Liver (tissue), 8 donors: ENCODE measurements at regions not wholly inside any gene's neighbourhood (a gene's known extent, or its start where the extent isn't known, plus 50 kb on each side); places are given as distances from the start of the nearest gene placed in this dataset.
A peak's percentile ranks its signal among the peaks of the same experiment; 100 is the strongest.

ENCODE experiments used
- DNase-seq: peaks from one replicate; pipeline ENCODE4 v3.0.0-alpha.2; 2017; ENCODE audit warnings: low spot score
- H3K27ac ChIP-seq, 2 donors: one replicate each; pipeline ENCODE4 v1.7.0; 2013; ENCODE audit warnings: inconsistent platforms in 2 of 2, low read length in 2 of 2, control low read depth in 1 of 2, low read depth in 1 of 2, mild to moderate bottlenecking in 1 of 2
- H3K27me3 ChIP-seq, 4 donors: one replicate each; pipeline versions ENCODE4 v1.6.1 to v1.7.0; 2013; ENCODE audit warnings: low read length in 3 of 4, inconsistent platforms in 1 of 4, mild to moderate bottlenecking in 1 of 4, moderate library complexity in 1 of 4; ENCODE audit not compliant: control insufficient read depth in 4 of 4, insufficient read depth in 4 of 4
- H3K36me3 ChIP-seq, 4 donors: one replicate each; pipeline versions ENCODE4 v1.6.1 to v1.7.0; 2013; ENCODE audit warnings: low read length in 3 of 4, mild to moderate bottlenecking in 3 of 4, low read depth in 1 of 4, moderate library complexity in 1 of 4; ENCODE audit not compliant: control insufficient read depth in 4 of 4, insufficient read depth in 3 of 4
- H3K4me1 ChIP-seq, 4 donors: one replicate each; pipeline versions ENCODE4 v1.6.1 to v1.7.0; 2013; ENCODE audit warnings: low read length in 3 of 4, mild to moderate bottlenecking in 3 of 4, moderate library complexity in 1 of 4; ENCODE audit not compliant: control insufficient read depth in 4 of 4, insufficient read depth in 4 of 4
- H3K4me3 ChIP-seq, 3 donors: one replicate each; pipeline versions ENCODE4 v1.6.1 to v1.7.0; 2013; ENCODE audit warnings: low read length in 3 of 3, control low read depth in 1 of 3, low read depth in 1 of 3, mild to moderate bottlenecking in 1 of 3
- H3K9ac ChIP-seq, 2 donors: one replicate each; pipeline ENCODE4 v1.7.0; 2013; ENCODE audit warnings: low read length in 2 of 2, mild to moderate bottlenecking in 2 of 2, moderate library complexity in 2 of 2, control low read depth in 1 of 2, low read depth in 1 of 2
- H3K9me3 ChIP-seq, 4 donors: one replicate each; pipeline versions ENCODE4 v1.6.1 to v1.7.0; 2013; ENCODE audit warnings: low read length in 3 of 4; ENCODE audit not compliant: control insufficient read depth in 4 of 4
- ATF3 ChIP-seq: IDR thresholded peaks from 2 replicates; pipeline ENCODE4 v1.6.1; 2016; ENCODE audit warnings: antibody characterized with exemption
- CTCF ChIP-seq: fragments of 150-350 bp; IDR thresholded peaks from 2 replicates; pipeline ENCODE4 v1.5.1; 2017; ENCODE audit warnings: improper control_type of control experiment, low read depth, low read length; ENCODE audit not compliant: missing input control
- EGR1 ChIP-seq, 2 donors: IDR thresholded peaks; 2 replicates each; pipeline ENCODE4 v1.6.1; 2016 to 2018; ENCODE audit warnings: antibody characterized with exemption in 2 of 2, low read depth in 2 of 2
- FOXA1 ChIP-seq: IDR thresholded peaks from 2 replicates; pipeline ENCODE4 v1.6.1; 2016; ENCODE audit warnings: antibody characterized with exemption
- FOXA2 ChIP-seq: IDR thresholded peaks from 2 replicates; pipeline ENCODE4 v1.6.1; 2016; ENCODE audit warnings: antibody characterized with exemption
- GABPA ChIP-seq, 2 donors: IDR thresholded peaks in 1 of 2; conservative IDR thresholded peaks in 1 of 2; 2 replicates each; pipeline ENCODE4 v1.6.1; 2016; ENCODE audit warnings: antibody characterized with exemption in 2 of 2, mild to moderate bottlenecking in 1 of 2, moderate library complexity in 1 of 2
- HNF4A ChIP-seq, 2 donors: conservative IDR thresholded peaks; 2 replicates each; pipeline ENCODE4 v1.6.1; 2016; ENCODE audit warnings: antibody characterized with exemption in 2 of 2, mild to moderate bottlenecking in 2 of 2
- HNF4G ChIP-seq: IDR thresholded peaks from 2 replicates; pipeline ENCODE4 v1.6.1; 2016; ENCODE audit warnings: antibody characterized with exemption
- JUND ChIP-seq, 2 donors: IDR thresholded peaks; 2 replicates each; pipeline ENCODE4 v1.6.1; 2016; ENCODE audit warnings: antibody characterized with exemption in 2 of 2
- MAX ChIP-seq: IDR thresholded peaks from 2 replicates; pipeline ENCODE4 v1.6.1; 2016; ENCODE audit warnings: antibody characterized with exemption
- NR2F2 ChIP-seq: IDR thresholded peaks from 2 replicates; pipeline ENCODE4 v1.6.1; 2016; ENCODE audit warnings: antibody characterized with exemption
- RAD21 ChIP-seq, 2 donors: IDR thresholded peaks; 2 replicates each; pipeline ENCODE4 v1.6.1; 2016; ENCODE audit warnings: antibody characterized with exemption in 2 of 2, mild to moderate bottlenecking in 2 of 2
- REST ChIP-seq: IDR thresholded peaks from 2 replicates; pipeline ENCODE4 v1.6.1; 2016; ENCODE audit warnings: antibody characterized with exemption, mild to moderate bottlenecking
- RXRA ChIP-seq, 2 donors: IDR thresholded peaks; 2 replicates each; pipeline ENCODE4 v1.6.1; 2017 to 2018; ENCODE audit warnings: antibody characterized with exemption in 2 of 2, mild to moderate bottlenecking in 1 of 2
- SP1 ChIP-seq: IDR thresholded peaks from 2 replicates; pipeline ENCODE4 v1.6.1; 2018; ENCODE audit warnings: antibody characterized with exemption, mild to moderate bottlenecking
- TAF1 ChIP-seq: conservative IDR thresholded peaks from 2 replicates; pipeline ENCODE4 v1.6.1; 2016; ENCODE audit warnings: antibody characterized with exemption, mild to moderate bottlenecking
- YY1 ChIP-seq: IDR thresholded peaks from 2 replicates; pipeline ENCODE4 v1.6.1; 2016; ENCODE audit warnings: antibody characterized with exemption, mild to moderate bottlenecking
- ZBTB33 ChIP-seq: IDR thresholded peaks from 2 replicates; pipeline ENCODE4 v1.6.1; 2016; ENCODE audit warnings: antibody characterized with exemption
- WGBS: extraction: QIAGEN DNeasy Blood & Tissue Kit; methylation state at CpG from one replicate; pipeline ENCODE4 v1.1.7; 2013; 5-methylcytosine and 5-hydroxymethylcytosine counted together
- donor health status: healthy.
- donor health status: healthy.
- donor health status: healthy.
- donor health status: healthy.
- donor health status: healthy.

- no peaks in the 10 kb centered on the region for H3K36me3 ChIP-seq
- H3K27me3 ChIP-seq: no peaks in the 10 kb centered on the region
- H3K9me3 ChIP-seq: no peaks in the 10 kb centered on the region
- no peak for DNase-seq
- no peak overlapping the region for H3K9ac ChIP-seq
- no peak overlapping the region for H3K27ac ChIP-seq
- no peak overlapping the region for H3K4me3 ChIP-seq
- TF ChIP-seq RXRA (IDR thresholded peaks at IDR 0.05) (peak; percentile 60 to 73), EGR1 (IDR thresholded peaks at IDR 0.05; ENCODE audit: low read depth in 2 of 2) (no peak), SP1 (peak; percentile 53), MAX (no peak), HNF4G (no peak), GABPA (IDR thresholded peaks at IDR 0.05 in 1 of 2, conservative IDR thresholded peaks at IDR 0.05 in 1 of 2) (no peak), FOXA2 (peak; percentile 48), YY1 (peak; percentile 44), JUND (IDR thresholded peaks at IDR 0.05) (peak in 1 of 2 donors; percentile 9), RAD21 (IDR thresholded peaks at IDR 0.05) (peak in 1 of 2 donors; percentile 14), HNF4A (conservative IDR thresholded peaks at IDR 0.05) (peak; percentile 40 to 45), ATF3 (no peak)
- 32% methylated on average over 4 of the region's 4 CpGs for WGBS
- H3K4me1 ChIP-seq: peaks cover 0 to 5% (median 3%) of the 10 kb centered on the region in 4 donors
Measured at GRCh38 chr2:199677881-199678280, 173.1 kb downstream of the FTCDNL1 start.

GRCh38 chr2:199668645-199669044 is 182.3 kb downstream of the FTCDNL1 start:
- H3K9me3 ChIP-seq: no peaks in the 10 kb centered on the region
- no peak overlapping the region for H3K9ac ChIP-seq
- no peak overlapping the region for H3K4me3 ChIP-seq
- WGBS: 77% methylated on average over 3 of the region's 3 CpGs
- H3K27ac ChIP-seq: no peak overlapping the region
- no peak for DNase-seq
- TF ChIP-seq ZBTB33: no peak
- no peak for TF ChIP-seq HNF4G
- no peak for TF ChIP-seq CTCF
- TF ChIP-seq RXRA (IDR thresholded peaks at IDR 0.05): no peak
- TF ChIP-seq REST: no peak
- TF ChIP-seq GABPA (IDR thresholded peaks at IDR 0.05 in 1 of 2, conservative IDR thresholded peaks at IDR 0.05 in 1 of 2): no peak
- no peak for TF ChIP-seq FOXA2
- TF ChIP-seq JUND (IDR thresholded peaks at IDR 0.05): no peak
- no peak for TF ChIP-seq HNF4A (conservative IDR thresholded peaks at IDR 0.05)
- no peak for TF ChIP-seq RAD21 (IDR thresholded peaks at IDR 0.05)
- no peak for TF ChIP-seq TAF1
- TF ChIP-seq FOXA1: no peak
- TF ChIP-seq NR2F2: no peak
- no peak for TF ChIP-seq SP1
- TF ChIP-seq ATF3: no peak
- TF ChIP-seq YY1: no peak
- no peaks in the 10 kb centered on the region for H3K4me1 ChIP-seq
- no peaks in the 10 kb centered on the region for H3K36me3 ChIP-seq
- H3K27me3 ChIP-seq: no peaks in the 10 kb centered on the region
